ENCODE measurements at regions not wholly inside any gene's neighbourhood (a gene's known extent, or its start where the extent isn't known, plus 50 kb on each side); places are given as distances from the start of the nearest gene placed in this dataset.
"Not testable (repeated sequence)": the region's sequence is repeated elsewhere in the genome, so short reads cannot be mapped to it uniquely, and the experiment has no call there.

DNA sequence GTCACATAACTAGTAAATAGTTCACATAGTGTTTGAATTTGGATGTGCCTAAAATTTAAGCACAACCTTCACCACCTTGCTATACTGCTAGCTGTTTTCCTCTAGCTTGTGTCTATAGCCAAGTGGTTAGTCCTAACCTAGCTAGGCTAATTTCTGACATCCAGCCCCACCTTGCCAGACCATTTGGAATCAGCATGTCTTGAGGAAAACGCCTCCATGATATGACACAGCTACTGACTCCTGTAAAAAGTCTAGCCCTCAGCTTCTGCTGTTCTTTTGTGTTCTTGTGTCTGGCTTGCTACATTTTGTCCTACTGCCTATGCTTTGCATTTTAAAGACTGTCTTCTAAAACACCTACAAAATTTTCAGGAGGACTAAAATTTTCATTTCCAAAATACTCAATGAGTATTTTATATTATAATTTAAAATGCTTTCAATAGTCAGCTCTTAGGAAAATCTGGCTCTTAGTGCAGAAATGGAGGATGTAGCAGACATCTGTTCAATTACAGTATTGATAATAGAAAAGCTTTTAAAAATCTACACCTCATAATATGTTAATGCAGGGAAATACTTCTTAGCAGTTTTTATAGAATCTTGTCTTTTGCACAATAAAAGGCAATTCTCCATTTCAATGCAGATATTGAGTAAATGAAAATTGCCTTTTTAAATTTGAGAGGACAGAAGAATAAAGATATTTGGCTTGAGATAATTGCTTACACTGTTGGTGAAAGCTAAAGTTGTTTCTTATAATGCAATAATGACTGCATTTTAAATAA lies 160.8 kb upstream of the APP start:
- DNase-seq (ENCODE audit: low read depth in 2 of 3, low spot score in 1 of 3) = no peak

DNA sequence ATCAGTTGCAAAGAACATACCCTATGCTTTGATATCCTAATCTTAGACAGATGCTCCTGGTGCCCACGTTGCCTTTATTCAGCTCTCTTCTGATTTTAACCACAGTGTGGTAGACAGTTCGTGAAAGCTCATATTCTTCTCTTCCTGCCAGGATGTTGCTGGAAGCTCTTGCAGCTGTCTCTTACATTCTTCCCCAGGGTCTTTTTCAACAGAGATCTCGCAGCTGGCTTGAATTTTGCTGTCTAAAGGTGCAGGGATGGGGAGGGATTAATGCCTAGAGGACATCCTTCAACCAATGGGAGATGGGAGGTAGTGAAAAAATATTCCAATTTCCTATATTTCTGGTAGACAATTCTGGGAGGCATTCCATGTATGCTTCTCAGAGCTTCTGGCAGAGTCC lies 150.0 kb upstream of the APP start:
- DNase-seq (ENCODE audit: low read depth in 2 of 3, low spot score in 1 of 3) = no peak

DNA sequence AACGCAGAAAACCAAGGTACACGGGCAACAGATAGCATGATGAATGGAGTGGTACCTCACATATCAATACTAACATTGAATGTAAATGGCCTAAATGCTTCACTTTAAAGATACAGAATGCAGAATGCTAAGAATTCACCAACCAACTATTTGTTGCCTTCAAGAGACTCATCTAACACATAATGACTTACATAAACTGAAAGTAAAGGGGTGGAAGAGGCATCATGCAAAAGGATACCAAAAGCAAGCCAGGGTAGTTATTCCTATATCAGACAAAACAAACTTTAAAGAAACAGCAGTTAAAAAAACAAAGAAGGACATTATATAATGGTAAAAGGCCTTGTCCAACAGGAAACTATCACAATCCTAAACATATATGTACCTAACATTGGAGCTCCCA lies 137.1 kb upstream of the APP start:
- DNase-seq (ENCODE audit: low read depth in 2 of 3, low spot score in 1 of 3) = no peak

DNA sequence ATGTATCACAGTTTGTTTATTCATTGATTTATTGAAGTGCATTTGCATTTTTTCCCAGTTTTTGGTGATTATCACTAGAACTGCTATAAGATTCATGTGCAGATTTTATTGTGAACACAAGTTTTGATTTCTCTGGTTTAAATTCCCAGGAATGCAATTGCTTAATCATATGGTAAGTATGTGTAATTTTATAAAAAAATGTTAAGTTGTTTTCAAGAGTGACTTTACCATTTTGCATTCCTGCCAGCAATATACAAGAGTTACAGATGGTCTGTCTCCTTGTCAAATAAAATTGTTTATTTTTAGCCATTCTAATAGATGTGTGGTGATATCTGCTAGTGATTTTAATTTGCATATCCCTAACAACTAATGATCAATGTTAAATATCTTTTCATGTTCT lies 127.3 kb upstream of the APP start:
- no peak for DNase-seq (ENCODE audit: low read depth in 2 of 3, low spot score in 1 of 3)

DNA sequence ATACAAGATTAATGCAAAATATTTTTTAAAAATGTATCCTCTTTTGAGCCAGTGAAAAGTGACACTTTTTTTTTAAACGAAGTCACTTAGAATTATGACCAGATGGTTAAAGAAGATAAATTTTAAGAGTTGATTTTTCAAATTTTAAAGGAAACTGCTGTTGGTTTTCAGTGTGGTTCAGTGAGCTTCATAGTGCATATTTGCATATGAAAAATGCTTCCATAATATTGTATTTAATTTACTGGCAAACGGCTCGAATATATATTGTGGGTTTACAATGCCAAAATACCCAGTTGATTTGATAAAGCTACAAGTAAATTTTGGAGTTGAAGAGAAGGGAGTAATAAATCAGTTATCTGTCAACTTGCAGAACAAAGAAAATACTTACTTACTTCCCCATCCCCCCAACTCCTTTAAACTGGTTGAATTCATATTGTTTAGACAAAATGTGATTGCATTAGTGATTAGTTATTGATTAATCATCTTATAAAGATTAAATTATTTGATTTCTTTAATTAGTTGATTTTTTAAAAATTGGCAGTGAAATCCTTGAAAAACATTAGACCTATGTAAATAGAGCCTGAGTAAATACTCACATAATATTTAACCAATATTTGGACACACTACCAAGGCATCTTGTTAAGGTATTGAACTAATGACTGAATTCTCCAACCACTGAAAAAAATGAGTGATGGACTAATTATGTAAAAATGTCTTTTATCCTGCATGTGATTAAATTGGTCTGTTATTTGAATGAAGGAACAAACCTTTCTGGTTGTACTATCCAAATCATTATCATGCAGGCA lies 122.8 kb upstream of the APP start:
- DNase-seq (ENCODE audit: low read depth in 2 of 3, low spot score in 1 of 3) = no peak

DNA sequence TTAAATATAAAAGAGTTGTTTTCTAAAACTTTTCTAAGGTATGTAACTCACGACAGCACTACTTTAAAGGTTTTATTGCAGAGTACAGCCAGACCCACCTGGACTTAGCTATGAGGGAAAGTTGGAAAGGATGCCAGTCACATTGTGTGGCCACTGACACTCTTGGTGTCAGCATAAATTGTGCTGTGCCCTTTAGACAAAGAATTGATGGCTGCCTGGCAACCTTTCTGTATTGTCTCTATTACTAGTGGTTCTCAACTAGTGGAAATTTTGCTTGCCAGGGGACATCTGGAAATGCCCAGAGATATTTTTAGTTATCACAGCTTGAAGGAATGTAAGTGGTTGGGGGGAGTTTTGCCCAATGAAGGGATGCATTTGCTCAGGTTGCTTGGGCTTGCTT lies 117.5 kb upstream of the APP start:
- DNase-seq (ENCODE audit: low read depth in 2 of 3, low spot score in 1 of 3) = no peak

DNA sequence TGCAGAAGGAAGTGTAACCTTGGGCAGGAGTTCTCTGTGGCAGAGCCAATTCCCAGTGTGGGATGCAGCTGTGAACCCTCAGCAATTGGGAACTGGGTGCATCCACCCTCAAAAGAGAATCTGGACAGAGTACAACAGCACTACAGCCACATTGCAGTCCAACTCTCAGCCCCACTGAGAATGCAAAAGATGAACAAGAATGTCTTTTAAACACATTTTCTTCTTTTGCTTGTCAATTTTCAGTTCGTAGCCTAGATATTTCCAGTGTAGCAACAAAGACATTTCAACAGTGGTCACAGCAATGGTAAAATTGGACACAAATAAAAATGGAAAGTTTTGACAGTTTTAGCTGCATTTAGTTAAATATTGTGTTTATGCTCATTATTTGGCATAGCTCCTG lies 114.0 kb upstream of the APP start:
- no peak for DNase-seq (ENCODE audit: low read depth in 2 of 3, low spot score in 1 of 3)

DNA sequence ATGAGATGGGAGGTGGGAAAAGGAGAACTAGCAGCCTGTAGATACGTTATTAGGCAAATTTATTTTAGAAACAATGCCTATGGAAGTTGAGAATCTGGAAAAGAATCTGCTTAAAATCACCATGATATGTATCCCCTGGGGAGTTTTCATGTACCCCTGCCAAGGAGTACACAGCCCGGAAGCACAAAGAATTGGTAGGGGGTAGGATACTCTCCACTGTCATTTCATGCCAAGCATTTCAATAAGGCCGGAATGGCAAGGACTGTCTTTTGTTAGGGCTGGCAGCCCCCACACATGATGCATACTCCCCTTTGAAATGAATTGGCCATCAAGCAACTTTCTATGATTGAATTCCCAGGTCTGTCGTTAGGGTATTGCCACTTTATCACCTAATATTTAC lies 111.5 kb upstream of the APP start:
- DNase-seq (ENCODE audit: low read depth in 2 of 3, low spot score in 1 of 3) = no peak

DNA sequence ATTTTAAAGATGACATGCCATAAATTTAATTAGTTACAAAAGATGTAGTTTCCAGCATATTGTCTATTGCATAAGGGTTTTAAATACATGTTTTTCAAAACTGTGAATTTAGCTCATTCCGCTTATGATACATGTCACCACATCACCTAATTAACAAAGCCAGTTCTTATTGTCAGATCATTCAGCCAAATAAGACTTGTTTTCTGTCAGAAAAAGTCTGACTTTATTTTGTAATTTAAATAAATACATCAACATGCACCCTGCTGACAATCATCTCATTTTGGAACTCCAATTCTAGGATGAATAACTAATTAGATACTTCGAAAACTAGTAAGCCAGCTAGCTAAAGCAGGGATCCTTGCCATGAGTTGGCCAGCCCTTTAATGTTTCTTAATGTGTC lies 110.9 kb upstream of the APP start:
- no peak for DNase-seq (ENCODE audit: low read depth in 2 of 3, low spot score in 1 of 3)

DNA sequence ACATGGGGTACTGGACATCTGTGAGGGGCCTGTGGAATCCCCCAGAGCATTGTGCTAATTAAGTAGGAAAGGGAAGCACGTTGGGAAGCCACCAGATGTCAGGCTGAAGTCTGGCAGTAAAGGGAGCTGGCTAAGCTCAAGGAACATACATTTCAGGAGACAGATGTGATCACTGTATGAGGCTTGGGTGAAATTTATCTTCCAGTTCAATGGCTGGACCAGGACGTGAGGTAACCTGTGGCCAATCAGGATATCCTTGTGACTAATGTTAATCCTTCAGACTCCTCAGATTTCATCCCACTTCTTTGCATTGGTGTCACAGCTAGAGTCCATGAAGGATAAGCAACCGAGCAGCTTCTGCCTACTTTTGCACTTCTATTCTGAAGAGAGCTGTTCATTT lies 110.2 kb upstream of the APP start:
- no peak for DNase-seq (ENCODE audit: low read depth in 2 of 3, low spot score in 1 of 3)

DNA sequence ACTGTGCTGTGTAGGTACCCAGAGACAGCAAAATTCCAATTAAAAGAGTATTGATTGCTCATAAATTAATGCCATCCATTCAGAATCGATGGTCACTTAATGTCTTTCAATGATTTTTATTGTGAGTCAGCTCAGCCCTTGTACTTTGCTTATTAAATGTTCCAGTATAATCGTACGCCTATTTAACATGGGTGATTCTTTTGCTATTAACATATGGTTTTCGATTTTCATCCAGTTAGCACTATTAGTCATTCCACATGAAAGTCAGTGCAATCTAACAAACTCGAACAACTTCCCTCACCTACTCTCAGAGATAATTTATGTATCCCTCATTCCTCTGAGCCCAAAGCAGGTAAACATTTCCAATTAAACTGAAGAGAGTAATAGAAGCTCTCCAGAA lies 109.6 kb upstream of the APP start:
- DNase-seq (ENCODE audit: low read depth in 2 of 3, low spot score in 1 of 3) = no peak

DNA sequence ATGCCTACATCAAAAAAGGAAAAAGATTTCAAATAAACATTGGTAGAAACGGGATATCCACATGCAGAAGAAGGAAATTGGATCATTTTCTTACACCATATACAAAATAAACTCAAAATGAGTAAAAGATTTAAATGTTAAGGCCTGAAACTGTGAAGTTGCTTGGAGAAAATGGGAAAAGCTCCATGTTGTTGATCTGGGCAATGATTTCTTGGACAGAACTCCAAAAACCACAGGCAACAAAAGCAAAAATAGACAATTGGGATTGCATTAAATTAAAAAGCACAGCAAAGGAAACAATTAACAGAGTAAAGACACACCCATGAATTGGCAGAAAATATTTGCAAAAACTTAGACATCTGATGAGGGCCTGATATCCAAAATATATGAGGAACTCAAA lies 105.2 kb upstream of the APP start:
- no peak for DNase-seq (ENCODE audit: low read depth in 2 of 3, low spot score in 1 of 3)

DNA sequence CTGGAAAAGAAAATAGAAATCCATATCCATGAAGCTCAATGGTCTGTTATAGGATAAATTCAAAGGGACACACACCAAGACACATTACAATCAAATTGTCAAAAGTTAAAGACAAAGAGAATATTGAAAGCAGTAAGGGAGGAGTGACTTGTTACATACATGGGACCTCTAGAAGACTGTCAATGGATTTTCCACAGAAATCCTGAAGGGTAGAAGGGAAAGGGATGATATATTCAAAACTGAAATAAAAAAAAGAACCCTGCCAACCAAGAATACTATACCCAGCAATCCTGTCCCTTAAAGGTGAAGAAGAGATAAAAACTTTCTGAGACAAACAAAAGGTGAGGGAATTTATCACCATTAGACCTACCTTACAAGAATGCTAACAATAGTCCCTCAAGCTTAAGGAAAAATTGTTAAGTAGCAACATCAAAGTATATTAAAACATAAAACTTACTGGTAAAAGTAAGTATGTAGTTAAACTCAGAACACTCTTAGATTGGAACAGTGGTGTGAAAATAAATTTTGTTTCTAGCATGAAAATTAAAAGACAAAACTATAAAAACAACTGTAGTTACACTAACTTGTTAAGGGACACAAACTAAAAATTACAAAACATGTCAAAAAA lies 103.2 kb upstream of the APP start:
- no peak for DNase-seq (ENCODE audit: low read depth in 2 of 3, low spot score in 1 of 3)

DNA sequence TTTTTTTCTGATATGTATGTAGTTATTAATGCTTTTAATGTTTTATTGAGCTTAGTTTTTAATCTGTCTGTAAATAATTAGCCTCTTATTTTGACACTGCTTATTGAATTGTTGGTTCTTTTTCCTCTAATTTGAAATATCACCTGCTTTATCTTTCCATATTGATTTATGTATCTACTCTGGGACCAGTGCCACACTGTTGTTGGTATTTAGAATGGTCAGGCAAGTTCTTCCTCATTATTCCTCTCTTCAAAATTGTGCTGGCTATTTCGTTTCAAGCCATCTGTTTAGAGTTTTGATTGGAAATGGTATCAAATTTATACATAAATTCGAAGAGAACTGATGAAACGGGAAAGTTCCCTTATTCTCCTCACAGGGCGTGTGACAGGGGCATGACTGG lies 96.8 kb upstream of the APP start:
- no peak for DNase-seq (ENCODE audit: low read depth in 2 of 3, low spot score in 1 of 3)

DNA sequence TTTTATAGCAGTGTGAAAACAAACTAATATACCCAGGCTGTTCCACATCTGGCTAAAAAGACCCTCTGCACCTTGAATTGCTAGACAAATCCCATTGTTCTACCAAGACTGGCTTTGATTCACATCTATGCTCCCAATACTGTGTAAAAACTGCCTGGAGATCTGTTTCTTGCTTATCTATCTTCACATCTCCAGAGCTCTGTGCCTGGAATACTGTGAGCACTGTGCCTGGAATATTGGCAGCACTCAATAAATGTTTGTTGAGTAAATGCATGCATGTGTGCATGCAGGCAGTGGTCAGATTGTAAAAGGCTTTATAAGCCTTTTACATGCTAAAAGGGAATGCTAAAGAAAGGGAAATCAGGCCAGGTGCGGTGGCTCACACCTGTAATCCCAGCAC lies 75.5 kb upstream of the APP start:
- no peak for DNase-seq (ENCODE audit: low read depth in 2 of 3, low spot score in 1 of 3)

DNA sequence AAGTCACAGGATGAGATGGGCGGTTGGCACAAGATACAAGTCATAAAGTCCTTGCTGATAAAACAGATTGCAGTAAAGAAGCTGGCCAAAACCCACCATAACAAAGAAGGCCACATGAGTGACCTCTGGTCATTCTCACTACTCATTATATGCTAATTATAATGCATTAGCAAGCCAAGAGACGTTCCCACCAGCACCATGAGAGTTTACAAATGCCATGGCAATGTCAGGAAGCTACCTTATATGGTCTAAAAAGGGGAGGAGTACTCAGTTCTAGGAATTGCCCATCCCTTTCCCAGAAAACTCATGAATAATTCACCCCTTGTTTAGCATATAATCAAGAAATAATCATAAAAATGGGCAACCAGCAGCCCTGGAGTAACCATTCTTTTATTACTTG lies 74.9 kb upstream of the APP start:
- DNase-seq (ENCODE audit: low read depth in 2 of 3, low spot score in 1 of 3) = no peak

DNA sequence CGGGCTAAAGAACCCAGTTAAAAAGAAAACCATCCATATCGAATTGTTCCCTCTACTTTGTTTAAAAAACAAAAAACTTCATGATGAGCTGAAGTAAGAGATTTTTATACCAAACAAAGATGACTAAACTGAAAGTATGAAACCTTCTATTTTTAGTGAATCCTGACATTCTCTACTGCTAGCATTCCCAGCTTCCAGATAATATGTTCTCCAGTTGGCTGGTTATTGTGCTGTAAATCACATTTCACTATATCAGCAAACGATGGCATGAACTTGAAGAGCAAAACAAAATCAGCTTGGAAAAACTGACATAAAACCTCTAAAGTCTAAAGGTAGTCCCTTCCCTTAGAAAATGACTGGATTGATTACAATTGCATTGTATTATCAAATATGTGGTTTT lies 68.1 kb upstream of the APP start:
- DNase-seq (ENCODE audit: low read depth in 2 of 3, low spot score in 1 of 3) = no peak

DNA sequence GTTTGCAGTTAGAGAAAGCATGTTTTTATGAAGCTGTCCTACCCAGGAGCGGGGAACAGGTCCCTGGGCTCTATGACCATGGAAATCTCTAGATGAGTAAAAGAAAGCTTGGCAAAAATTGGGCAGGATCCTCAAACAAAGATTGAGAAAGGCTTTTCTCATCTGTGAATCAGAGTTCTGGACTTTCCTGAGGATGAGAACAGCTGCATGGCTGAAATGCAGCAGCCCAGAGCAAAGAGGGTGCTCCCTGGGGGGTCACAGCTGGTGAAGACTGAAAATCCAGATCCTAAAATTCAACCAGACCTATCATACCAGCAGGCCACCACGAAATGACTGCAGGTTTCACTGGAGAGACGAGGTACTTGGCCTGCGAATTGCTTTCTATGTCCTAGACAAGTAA lies 65.7 kb upstream of the APP start:
- no peak for DNase-seq (ENCODE audit: low read depth in 2 of 3, low spot score in 1 of 3)

DNA sequence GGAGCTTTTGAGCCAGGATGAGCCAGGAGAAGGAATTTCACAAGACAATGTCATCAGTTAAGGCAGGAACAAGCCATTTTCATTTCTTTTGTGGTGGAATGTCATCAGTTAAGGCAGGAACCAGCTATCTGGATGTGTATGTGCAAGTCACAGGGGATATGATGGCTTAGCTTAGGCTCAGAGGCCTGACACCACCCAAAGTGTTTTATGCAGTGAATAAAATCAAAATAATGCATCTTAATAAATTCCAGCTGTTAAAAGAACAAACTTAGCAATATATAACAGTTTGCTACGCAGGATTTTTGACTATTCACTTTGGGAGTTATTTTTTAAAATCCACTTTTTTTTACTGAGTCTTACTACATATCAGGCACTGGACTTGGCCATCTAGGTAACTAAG lies 62.7 kb upstream of the APP start:
- DNase-seq (ENCODE audit: low read depth in 2 of 3, low spot score in 1 of 3) = not testable (repeated sequence)

DNA sequence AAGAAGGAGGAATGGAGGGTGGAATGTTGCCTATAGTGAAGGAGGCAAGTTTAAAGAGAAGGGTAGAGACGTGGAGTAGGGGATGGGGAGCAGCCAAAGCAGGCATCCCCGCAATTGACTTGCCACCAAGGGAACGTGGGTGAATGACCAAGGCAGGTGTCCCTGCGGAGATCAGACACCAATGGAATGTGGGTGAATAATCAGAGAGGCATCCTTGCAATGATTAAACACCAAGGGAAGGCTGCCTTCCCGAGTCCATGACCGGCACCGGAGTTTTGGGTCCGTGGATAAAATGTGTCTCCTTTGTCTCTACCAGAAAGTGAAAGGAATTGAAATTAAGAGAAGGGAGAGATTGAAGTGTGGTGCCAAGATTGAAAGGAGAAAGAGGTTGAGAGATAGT lies 61.9 kb upstream of the APP start:
- DNase-seq (ENCODE audit: low read depth in 2 of 3, low spot score in 1 of 3) = not testable (repeated sequence)

DNA sequence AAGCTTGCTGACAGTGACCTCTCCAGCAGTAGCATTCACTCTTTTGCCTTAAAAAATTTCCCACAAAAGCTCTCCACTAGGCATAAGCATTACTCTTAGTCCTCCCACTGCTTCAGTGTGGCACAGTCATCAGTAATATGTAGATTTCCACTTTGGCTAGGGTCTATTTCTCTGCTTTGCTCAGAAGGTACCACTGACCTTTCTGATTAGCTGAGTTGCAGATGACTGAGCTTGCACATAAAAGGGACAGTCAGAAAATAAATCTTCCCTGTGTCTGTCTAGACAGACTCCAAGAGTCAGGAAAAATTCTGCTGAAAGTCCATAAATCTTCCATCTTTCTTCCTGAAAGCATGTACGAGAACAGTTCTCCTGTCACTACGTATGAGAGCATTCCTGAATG lies 56.6 kb upstream of the APP start:
- DNase-seq (ENCODE audit: low read depth in 2 of 3, low spot score in 1 of 3) = no peak

DNA sequence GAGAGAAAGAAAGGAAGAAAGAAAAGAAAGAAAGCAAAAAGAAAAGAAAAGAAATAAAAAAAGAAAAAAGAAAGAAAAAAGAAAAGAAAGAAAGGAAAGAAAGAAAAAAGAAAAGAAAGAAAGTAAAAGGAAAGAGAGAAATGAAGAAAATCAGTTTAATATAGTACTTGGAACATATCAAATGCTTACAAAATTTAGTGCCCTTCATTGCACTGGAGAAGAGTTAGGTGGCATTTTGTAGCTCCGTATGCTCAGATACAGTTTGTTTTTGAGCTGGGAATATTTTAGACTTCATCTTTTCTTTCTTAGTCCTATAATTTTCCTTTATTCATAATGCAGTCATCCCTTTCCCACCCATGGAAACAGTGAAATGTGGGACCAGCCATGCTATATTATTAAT lies 56.2 kb upstream of the APP start:
- DNase-seq (ENCODE audit: low read depth in 2 of 3, low spot score in 1 of 3) = no peak

Data from stimulated activated CD4-positive, alpha-beta T cell treated with anti-CD3 and anti-CD28 coated beads, Interleukin-12 subunit alpha, Interleukin-12 subunit beta, amount 100 ng/mL, for 48 hours (primary cell).